K562 (cell line): ENCODE measurements at regions not wholly inside any gene's neighbourhood (a gene's known extent, or its start where the extent isn't known, plus 50 kb on each side); places are given as distances from the start of the nearest gene placed in this dataset.

ENCODE experiments used
- FOXJ3 ChIP-seq: sonication (generic); formaldehyde crosslinking; IDR thresholded peaks from 2 replicates; pipeline ENCODE4 v1.4.0; 2020; ENCODE audit warnings: mild to moderate bottlenecking, missing genetic modification reagents
- MEF2A ChIP-seq: IDR thresholded peaks from 2 replicates; pipeline ENCODE4 v1.6.1; 2011; ENCODE audit warnings: low read depth, mild to moderate bottlenecking, low read length, moderate library complexity; ENCODE audit not compliant: control insufficient read depth
- SIN3B ChIP-seq: fragments of 450-650 bp; IDR thresholded peaks from 2 replicates; pipeline ENCODE4 v1.6.1; 2017; ENCODE audit warnings: low read depth, mild to moderate bottlenecking, moderate library complexity
- SMAD3 ChIP-seq: fragments of 450-650 bp; formaldehyde crosslinking; conservative IDR thresholded peaks from 2 replicates; pipeline ENCODE4 v1.4.0; 2020; ENCODE audit warnings: mild to moderate bottlenecking
- ZNF347 ChIP-seq: fragments of 450-650 bp; formaldehyde crosslinking; IDR thresholded peaks from 2 replicates; pipeline ENCODE4 v1.4.0; 2020; ENCODE audit warnings: low read depth, mild to moderate bottlenecking, moderate library complexity
- ZNF695 ChIP-seq: fragments of 450-650 bp; formaldehyde crosslinking; IDR thresholded peaks from 2 replicates; pipeline ENCODE4 v1.4.0; 2020; ENCODE audit warnings: mild to moderate bottlenecking, moderate library complexity
- TF ChIP-seq, protein P1 (sequence below): sonication (generic); formaldehyde crosslinking; IDR thresholded peaks from 2 replicates; pipeline ENCODE4 v1.8.0; 2023; ENCODE audit warnings: mild to moderate bottlenecking, missing genetic modification reagents
- TF ChIP-seq, protein P2 (sequence below): fragments of 450-650 bp; IDR thresholded peaks from 2 replicates; pipeline ENCODE4 v1.6.1; 2016; ENCODE audit warnings: antibody characterized with exemption
- TF ChIP-seq, protein P3 (sequence below): fragments of 250-450 bp; sonication (Bioruptor Pico); IDR thresholded peaks from 2 replicates; pipeline ENCODE4 v1.5.0; 2021; ENCODE audit warnings: mild to moderate bottlenecking, moderate library complexity
- TF ChIP-seq, protein P4 (sequence below): sonication (generic); formaldehyde crosslinking; IDR thresholded peaks from 2 replicates; pipeline ENCODE4 v1.9.0; 2022; ENCODE audit warnings: mild to moderate bottlenecking, missing genetic modification reagents
- TF ChIP-seq, protein P5 (sequence below): sonication (generic); formaldehyde crosslinking; IDR thresholded peaks from 2 replicates; pipeline ENCODE4 v1.8.1; 2023; ENCODE audit warnings: mild to moderate bottlenecking, missing genetic modification reagents
- TF ChIP-seq, protein P6 (sequence below), 2 experiments: IDR thresholded peaks; 2 replicates each; pipeline ENCODE4 v1.6.1; 2012; ENCODE audit warnings: improper control_type of control experiment in 2 of 2, low read depth in 2 of 2, low read length in 2 of 2, borderline replicate concordance in 1 of 2

DNA sequence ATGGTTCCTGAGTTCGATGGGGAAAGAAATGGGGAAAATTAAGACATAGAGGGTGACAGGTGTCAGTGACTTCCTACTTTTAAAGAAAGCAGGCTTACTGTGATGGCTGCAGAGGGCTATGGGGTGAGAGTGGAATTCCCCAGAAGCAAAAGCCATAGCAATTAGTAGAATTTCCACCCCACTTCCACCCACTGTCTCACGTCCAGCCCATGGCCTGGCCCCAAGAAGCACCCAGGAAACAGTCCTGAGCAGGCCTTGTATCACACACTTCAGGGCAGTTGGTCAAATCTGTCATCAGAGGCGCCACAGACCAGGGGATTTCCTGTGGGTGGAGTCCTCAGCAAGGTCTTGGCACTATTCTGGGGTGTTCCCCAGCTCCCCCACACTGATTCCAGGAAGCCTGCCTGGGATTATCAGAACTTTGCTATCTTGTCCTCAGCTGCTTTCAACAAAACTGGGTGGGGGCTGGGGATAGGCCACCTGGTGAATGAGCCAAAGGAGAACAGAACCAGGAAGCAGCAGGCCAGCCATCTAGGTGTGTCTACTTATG, 120.1 kb upstream of the CCND2 start (continued):
- TF ChIP-seq, protein P1, sequence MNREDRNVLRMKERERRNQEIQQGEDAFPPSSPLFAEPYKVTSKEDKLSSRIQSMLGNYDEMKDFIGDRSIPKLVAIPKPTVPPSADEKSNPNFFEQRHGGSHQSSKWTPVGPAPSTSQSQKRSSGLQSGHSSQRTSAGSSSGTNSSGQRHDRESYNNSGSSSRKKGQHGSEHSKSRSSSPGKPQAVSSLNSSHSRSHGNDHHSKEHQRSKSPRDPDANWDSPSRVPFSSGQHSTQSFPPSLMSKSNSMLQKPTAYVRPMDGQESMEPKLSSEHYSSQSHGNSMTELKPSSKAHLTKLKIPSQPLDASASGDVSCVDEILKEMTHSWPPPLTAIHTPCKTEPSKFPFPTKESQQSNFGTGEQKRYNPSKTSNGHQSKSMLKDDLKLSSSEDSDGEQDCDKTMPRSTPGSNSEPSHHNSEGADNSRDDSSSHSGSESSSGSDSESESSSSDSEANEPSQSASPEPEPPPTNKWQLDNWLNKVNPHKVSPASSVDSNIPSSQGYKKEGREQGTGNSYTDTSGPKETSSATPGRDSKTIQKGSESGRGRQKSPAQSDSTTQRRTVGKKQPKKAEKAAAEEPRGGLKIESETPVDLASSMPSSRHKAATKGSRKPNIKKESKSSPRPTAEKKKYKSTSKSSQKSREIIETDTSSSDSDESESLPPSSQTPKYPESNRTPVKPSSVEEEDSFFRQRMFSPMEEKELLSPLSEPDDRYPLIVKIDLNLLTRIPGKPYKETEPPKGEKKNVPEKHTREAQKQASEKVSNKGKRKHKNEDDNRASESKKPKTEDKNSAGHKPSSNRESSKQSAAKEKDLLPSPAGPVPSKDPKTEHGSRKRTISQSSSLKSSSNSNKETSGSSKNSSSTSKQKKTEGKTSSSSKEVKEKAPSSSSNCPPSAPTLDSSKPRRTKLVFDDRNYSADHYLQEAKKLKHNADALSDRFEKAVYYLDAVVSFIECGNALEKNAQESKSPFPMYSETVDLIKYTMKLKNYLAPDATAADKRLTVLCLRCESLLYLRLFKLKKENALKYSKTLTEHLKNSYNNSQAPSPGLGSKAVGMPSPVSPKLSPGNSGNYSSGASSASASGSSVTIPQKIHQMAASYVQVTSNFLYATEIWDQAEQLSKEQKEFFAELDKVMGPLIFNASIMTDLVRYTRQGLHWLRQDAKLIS (CRISPR knock-in tag) = no peak
- TF ChIP-seq, protein P2, sequence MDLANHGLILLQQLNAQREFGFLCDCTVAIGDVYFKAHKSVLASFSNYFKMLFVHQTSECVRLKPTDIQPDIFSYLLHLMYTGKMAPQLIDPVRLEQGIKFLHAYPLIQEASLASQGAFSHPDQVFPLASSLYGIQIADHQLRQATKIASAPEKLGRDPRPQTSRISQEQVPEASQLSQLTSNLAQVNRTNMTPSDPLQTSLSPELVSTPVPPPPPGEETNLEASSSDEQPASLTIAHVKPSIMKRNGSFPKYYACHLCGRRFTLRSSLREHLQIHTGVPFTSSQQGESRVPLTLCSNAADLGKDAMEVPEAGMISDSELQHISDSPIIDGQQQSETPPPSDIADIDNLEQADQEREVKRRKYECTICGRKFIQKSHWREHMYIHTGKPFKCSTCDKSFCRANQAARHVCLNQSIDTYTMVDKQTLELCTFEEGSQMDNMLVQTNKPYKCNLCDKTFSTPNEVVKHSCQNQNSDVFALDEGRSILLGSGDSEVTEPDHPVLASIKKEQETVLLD = peak; percentile 55; the same call in 1 of the 2 replicates
- TF ChIP-seq SIN3B = no peak
- no peak for TF ChIP-seq SMAD3
- TF ChIP-seq, protein P3, sequence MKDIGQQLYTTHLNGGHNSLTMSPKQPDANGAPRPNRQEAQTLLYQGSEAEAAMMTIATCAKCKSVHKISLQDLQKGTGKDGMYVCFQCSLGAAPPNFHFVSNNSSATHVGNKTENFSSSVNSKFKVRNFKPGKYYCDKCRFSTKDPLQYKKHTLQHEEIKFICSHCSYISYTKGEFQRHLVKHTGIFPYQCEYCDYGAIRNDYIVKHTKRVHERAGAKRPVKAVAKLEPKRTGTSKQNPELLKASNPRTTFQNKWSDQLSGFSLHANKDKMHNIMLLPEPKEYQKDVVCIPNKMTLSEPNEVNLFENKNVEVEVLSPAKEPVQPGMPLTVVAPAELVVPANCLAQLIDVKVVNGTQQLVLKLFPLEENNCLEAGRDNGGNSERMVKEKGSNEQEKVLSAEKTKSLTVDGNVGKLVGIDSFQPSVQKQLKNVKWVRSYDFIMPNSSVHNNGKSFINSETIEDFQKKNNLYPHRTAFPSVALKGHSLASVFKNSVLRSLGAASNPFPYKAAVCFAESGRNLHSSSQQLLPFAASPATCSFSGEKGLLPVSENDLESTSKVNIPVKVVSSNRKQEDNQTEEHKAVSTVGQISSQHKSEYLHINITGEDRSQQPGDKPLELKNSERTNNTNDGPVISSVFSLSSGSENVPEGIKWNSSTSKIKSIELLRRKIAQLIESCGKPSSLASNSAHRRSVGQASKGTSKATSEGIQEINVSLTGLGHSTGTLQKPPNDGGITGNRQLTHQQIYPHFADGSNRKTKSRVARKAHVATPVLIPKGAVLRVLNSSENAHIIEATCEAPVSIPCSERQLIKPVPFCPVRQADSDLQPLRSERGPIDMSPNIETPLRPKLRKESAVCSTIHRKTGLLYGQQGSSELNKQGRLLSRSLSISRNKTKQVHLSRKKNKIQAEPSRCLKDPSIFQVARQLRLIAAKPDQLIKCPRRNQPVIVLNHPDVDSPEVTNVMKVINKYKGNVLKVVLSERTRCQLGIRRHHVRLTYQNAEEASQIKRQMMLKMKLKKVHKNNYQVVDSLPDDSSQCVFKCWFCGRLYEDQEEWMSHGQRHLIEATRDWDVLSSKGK (CRISPR knock-in tag) = no peak
- no peak for TF ChIP-seq FOXJ3 (CRISPR knock-in tag)
- TF ChIP-seq, protein P4, sequence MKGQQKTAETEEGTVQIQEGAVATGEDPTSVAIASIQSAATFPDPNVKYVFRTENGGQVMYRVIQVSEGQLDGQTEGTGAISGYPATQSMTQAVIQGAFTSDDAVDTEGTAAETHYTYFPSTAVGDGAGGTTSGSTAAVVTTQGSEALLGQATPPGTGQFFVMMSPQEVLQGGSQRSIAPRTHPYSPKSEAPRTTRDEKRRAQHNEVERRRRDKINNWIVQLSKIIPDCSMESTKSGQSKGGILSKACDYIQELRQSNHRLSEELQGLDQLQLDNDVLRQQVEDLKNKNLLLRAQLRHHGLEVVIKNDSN (CRISPR knock-in tag) = no peak
- TF ChIP-seq MEF2A = peak; percentile 79; the same call in 1 of the 2 replicates
- TF ChIP-seq ZNF347 = no peak
- TF ChIP-seq, protein P5, sequence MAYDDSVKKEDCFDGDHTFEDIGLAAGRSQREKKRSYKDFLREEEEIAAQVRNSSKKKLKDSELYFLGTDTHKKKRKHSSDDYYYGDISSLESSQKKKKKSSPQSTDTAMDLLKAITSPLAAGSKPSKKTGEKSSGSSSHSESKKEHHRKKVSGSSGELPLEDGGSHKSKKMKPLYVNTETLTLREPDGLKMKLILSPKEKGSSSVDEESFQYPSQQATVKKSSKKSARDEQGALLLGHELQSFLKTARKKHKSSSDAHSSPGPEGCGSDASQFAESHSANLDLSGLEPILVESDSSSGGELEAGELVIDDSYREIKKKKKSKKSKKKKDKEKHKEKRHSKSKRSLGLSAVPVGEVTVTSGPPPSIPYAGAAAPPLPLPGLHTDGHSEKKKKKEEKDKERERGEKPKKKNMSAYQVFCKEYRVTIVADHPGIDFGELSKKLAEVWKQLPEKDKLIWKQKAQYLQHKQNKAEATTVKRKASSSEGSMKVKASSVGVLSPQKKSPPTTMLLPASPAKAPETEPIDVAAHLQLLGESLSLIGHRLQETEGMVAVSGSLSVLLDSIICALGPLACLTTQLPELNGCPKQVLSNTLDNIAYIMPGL = no peak
- TF ChIP-seq ZNF695 (CRISPR knock-in tag) = no peak
- TF ChIP-seq, protein P6, sequence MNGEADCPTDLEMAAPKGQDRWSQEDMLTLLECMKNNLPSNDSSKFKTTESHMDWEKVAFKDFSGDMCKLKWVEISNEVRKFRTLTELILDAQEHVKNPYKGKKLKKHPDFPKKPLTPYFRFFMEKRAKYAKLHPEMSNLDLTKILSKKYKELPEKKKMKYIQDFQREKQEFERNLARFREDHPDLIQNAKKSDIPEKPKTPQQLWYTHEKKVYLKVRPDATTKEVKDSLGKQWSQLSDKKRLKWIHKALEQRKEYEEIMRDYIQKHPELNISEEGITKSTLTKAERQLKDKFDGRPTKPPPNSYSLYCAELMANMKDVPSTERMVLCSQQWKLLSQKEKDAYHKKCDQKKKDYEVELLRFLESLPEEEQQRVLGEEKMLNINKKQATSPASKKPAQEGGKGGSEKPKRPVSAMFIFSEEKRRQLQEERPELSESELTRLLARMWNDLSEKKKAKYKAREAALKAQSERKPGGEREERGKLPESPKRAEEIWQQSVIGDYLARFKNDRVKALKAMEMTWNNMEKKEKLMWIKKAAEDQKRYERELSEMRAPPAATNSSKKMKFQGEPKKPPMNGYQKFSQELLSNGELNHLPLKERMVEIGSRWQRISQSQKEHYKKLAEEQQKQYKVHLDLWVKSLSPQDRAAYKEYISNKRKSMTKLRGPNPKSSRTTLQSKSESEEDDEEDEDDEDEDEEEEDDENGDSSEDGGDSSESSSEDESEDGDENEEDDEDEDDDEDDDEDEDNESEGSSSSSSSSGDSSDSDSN (IDR thresholded peaks at IDR 0.05; ENCODE audit: borderline replicate concordance in 1 of 2, low read depth in 2 of 2, low read length in 2 of 2) = no peak
